ENCODE measurements at regions not wholly inside any gene's neighbourhood (a gene's known extent, or its start where the extent isn't known, plus 50 kb on each side); places are given as distances from the start of the nearest gene placed in this dataset.

DNA sequence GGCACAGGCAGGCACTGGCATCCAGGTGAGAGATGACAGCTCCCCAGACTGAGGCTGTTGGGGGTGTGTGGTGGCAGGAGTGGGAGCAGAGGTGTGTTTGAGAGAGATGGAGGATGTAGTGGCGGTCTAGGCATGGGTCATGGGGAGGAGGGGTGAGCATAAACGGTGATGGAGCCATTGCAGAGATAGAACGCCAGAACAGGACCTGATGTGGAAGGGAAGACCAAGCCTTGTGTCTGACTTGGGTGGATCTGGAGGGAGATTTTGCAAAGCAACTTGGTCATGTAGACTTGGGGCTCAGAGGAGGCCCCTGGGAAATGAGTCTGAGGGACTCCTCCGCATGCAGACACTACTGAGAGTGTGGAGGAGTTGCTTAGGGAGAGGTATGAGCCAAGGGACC lies 50.0 kb upstream of the CLDN5 start:
- DNase-seq = no peak

DNA sequence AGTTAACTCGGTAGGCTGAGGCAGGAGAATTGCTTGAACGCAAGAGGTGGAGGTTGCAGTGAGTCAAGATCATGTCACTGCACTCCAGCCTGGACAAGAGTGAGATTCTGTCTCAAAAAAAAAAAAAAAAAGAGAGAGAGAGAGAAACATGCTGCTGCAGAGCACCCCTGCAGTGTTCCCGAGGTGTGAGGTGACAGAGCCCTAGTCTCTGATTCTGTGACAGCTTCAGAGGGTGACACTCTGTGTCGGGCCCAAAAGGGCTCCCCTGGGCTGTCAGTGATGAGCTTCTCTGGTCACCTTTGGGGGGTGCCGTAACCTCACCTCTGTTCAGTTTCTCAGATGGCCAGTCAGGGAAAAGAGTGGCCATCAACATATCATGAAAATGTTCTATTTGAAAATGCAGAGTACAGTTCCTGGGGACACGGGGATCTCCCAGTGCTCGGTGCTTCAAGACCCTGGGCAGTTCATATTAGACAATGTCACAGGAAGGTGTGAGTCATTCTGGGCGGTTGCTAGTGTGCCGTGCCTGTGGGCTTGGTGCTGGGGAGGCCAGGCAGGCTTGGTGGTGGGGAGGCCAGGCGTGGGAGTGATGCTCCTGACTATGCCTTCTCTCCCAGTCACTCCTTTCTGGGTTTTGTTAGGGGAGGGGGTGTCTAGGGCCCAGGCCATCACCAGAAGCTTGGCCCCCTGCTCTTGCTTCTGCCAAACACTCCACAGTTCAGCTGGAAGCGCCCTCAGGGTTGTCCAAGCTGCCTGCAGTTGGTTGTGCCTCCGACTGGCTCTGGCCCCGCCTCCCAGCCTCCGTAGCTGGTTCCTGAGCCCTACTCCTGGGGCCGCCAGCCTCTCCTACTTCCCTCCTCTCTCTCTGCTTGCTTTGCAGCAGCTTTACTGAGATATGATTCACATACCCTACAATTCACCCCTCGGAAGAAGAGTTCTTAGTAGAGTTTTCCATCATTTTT lies 52.5 kb upstream of the CLDN5 start:
- DNase-seq = no peak

DNA sequence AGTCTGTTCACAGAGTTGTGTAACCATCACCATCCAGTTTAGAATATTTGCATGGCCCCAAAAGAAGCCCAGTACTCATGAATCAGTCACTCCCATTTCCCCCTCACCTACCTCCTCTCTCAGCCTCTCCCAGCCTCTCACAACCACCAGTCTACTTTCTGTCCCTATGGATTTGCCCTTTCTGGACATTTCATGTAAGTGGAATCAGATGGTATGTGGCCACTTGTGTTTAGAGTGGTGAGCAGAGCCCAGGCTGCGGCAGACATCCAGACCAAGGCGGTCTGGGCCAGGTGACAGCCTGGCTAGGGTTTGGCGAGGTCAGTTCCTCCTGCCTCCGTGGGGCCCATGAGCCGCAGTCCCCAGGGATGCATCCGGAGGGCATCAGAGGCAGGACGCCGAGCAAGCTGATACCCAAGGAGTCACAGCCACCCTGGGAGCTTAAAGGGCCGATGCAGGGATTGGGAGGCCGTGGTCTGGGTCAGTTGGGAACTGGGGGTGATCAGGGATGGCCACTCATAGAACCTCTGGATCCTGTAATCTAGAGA lies 53.3 kb upstream of the CLDN5 start:
- no peak for DNase-seq

GRCh38 chr22:19578180-19579004 lies 54.2 kb upstream of the CLDN5 start:
- DNase-seq = no peak

DNA sequence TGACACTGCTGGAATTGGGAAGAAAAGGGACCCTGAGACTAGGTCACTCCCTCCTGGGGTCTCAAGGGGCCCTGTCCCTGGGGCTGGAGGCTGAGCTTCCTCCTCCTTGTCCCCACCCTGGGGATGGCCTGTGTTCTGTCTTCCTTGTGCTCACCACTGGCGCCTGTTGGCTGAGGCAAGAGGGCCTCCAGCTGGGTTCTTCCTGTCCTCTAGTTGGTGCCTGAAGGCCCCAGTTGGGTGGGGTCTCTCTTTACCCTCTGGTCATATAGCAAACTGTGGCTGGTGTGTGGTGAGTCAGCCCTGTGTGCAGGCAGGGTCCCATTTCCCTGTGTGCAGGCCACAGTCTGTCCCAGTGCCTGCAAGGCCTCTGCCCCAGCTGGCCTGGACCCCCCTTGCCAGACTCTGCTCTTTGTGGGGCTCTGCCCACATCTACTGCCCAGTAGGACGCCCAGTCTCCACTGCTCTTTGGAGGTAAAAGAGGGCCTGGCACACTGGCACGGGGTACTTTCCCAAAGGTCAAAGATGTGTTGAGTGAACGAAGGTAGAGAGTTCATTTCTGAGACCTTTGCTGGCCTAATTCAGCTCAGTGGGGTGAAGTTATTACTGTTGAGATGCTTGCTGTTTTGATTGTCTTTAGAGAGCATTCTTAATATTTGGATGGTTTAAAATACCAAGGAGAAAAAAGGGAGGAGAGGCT lies 55.1 kb upstream of the CLDN5 start:
- no peak for DNase-seq

DNA sequence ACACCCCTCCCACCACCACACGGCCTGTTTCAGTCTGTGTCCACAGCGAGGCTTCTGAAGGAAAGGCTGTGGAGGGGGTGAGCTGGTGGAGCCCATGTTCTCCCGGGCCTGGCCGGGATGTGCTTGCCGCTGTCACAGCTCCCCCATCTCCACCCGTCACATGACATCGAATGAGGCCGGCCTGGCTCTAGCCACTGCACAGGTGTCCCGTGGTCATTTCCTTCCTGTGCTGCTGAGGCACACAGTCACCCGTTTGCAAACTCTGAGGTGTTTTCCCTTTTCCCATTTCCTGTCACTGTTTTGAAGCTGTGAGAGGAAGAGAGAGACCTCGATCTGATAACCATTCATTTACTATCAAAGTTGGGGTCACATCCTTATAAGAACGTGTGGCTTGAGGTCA lies 55.7 kb upstream of the CLDN5 start:
- no peak for DNase-seq

DNA sequence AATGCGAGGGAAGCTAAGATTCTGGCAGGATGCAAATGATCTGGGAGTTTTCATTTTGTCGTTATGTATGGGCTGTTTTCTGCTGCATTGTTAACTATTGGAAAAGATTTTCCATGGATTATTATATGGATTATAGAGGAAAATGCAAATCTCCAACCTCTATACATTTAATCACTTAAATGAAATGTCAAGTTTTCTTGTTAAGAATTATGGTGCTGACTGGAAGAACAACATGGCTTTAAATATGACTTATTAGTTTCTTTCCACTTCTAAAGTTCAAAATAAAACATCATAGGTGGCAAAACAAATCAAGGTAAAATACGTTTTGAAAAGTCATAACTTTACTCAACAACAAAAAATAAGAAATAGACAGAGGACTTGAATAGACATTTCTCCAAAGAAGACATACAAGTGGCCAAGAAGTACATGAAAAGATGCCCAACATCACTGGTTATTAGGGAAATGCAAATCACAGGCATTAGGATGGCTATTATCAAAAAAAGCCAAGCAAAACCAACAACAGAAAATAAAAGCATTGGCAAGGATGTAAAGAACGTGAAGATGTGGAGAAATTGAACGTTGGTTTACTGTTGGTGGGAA lies 56.2 kb upstream of the CLDN5 start:
- DNase-seq = no peak

GRCh38 chr22:19582033-19582693 lies 58.0 kb upstream of the CLDN5 start:
- DNase-seq = no peak

DNA sequence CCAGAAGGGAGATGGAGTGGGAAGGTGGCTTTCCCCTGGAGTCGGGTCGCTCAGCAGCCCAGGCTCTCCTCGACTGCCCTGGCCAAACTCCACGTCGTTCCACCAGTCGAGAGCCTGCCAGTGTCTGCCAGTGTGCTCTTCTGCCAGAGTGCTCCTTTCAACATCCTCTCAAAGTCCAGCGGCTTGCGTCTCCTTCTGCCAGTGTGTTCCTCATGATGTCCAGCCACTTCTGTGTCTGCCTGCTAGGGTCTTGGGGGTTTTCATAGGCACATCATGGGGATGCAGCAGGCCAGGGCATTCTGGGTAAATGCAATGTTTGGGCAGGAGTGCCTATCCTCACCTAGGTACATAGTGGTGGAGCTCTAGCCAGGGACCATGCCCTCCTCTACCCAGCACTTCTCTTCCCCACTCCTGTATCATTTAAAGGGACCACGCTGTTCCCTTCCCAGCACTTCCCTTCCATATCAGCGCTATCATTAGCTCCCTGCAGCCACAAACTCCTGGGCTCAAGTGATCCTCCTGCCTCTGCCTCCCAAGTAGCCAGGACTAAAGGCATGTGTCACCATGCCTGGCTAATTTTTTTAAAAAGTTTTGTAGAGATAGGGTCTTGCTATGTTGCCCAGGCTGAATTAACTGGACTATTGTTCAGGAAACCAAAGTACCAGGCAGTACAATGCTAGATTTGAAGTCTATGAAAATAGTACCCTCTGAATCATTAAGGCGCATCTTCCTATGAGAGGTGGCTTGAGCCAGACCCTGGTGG lies 62.9 kb upstream of the CLDN5 start:
- DNase-seq = no peak

DNA sequence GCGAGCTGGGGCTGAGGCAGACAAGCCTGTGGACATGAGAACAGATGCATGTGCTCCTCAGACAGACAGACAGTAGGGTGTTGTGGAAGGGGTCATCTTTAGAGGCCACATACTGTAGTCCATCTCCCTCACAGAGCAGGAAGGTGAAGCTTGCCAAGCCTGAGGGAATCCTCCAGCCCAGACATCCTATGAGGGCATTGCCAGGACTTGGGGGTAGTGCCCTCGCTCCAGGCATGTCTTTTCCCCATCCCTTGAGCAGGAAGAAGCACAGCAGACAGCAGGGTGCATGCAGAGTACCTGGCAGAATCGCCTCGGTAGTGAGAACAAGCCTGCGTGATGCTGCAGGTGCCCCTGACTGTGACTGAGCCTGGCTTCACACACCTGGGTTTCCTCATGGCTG lies 66.5 kb upstream of the CLDN5 start:
- DNase-seq = no peak

- no peak for DNase-seq
Measured at GRCh38 chr22:19591568-19591967, 67.4 kb upstream of the CLDN5 start.

- no peak for DNase-seq
Measured at GRCh38 chr22:19592464-19592863, 68.3 kb upstream of the CLDN5 start.

DNA sequence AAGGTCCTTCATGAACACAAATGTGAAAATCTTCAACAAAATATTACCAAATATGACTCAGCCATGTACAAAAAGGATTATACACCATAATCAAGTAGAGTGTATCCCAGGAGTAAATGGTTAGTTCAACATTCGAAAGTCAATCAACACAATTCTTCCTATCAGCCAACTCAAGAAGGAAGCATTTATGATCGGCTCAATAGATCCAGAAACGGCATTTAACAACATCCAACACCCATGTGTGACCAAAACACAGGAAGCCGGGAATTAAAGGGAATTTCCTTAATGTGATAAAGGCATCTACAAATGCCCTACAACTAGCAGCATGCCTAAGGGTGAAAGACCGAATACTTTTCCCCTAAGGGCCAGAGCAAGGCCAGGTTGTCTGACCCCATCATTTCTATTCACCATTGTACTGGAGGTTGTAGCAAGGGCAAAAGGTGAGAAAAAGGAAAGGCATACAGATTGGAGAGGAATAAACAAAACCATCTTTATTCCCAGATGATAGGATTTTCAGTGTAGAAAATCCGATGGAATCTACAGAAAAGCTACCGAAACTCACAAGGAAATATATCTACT lies 69.9 kb upstream of the CLDN5 start:
- DNase-seq = no peak

- no peak for DNase-seq
Measured at GRCh38 chr22:19595532-19595931, 71.3 kb upstream of the CLDN5 start.

- no peak for DNase-seq
Measured at GRCh38 chr22:19596680-19597398, 72.6 kb upstream of the CLDN5 start.

- no peak for DNase-seq
Measured at GRCh38 chr22:19597399-19597735, 73.2 kb upstream of the CLDN5 start.

- no peak for DNase-seq
Measured at GRCh38 chr22:19598054-19598855, 74.0 kb upstream of the CLDN5 start.

- DNase-seq = no peak
Measured at GRCh38 chr22:19599004-19599403, 74.8 kb upstream of the CLDN5 start.

- DNase-seq = no peak
Measured at GRCh38 chr22:19599626-19600243, 75.5 kb upstream of the CLDN5 start.

All from NCI-H1930 (cell line).